Fibroblast of skin of left quadriceps (primary cell): ENCODE measurements at regions not wholly inside any gene's neighbourhood (a gene's known extent, or its start where the extent isn't known, plus 50 kb on each side); places are given as distances from the start of the nearest gene placed in this dataset.

ENCODE experiments used
- DNase-seq, 2 experiments: peaks; one replicate each; pipeline ENCODE4 v3.0.0-alpha.2; 2013; ENCODE audit warnings: low read depth in 2 of 2

- DNase-seq: no peak
Measured at GRCh38 chr15:85941186-85941855, 138.3 kb upstream of the AGBL1 start.

GRCh38 chr15:85942632-85943031 lies 137.0 kb upstream of the AGBL1 start:
- DNase-seq: no peak

- no peak for DNase-seq
Measured at GRCh38 chr15:85943151-85943550, 136.5 kb upstream of the AGBL1 start.

GRCh38 chr15:85943791-85944190 lies 135.9 kb upstream of the AGBL1 start:
- DNase-seq: no peak

- DNase-seq: no peak
Measured at GRCh38 chr15:85947021-85947420, 132.7 kb upstream of the AGBL1 start.

- DNase-seq: no peak
Measured at GRCh38 chr15:85947936-85948335, 131.7 kb upstream of the AGBL1 start.

GRCh38 chr15:85950101-85950500 lies 129.6 kb upstream of the AGBL1 start:
- DNase-seq: no peak

GRCh38 chr15:85954586-85954985 lies 125.1 kb upstream of the AGBL1 start:
- no peak for DNase-seq

GRCh38 chr15:85955501-85956391 lies 123.9 kb upstream of the AGBL1 start:
- no peak for DNase-seq

GRCh38 chr15:85956532-85957275 lies 123.0 kb upstream of the AGBL1 start:
- no peak for DNase-seq

- no peak for DNase-seq
Measured at GRCh38 chr15:85959611-85960010, 120.1 kb upstream of the AGBL1 start.

- no peak for DNase-seq
Measured at GRCh38 chr15:85960381-85960780, 119.3 kb upstream of the AGBL1 start.

- no peak for DNase-seq
Measured at GRCh38 chr15:85961821-85962220, 117.8 kb upstream of the AGBL1 start.

- no peak for DNase-seq
Measured at GRCh38 chr15:85963262-85963760, 116.4 kb upstream of the AGBL1 start.

GRCh38 chr15:85964471-85964870 lies 115.2 kb upstream of the AGBL1 start:
- no peak for DNase-seq

GRCh38 chr15:85967553-85967952 lies 112.1 kb upstream of the AGBL1 start:
- DNase-seq: no peak

- no peak for DNase-seq
Measured at GRCh38 chr15:85972805-85973540, 106.7 kb upstream of the AGBL1 start.

- no peak for DNase-seq
Measured at GRCh38 chr15:85973584-85974347, 105.9 kb upstream of the AGBL1 start.

- no peak for DNase-seq
Measured at GRCh38 chr15:85974348-85974705, 105.3 kb upstream of the AGBL1 start.

- no peak for DNase-seq
Measured at GRCh38 chr15:85974742-85975141, 104.9 kb upstream of the AGBL1 start.

GRCh38 chr15:85976102-85976501 lies 103.6 kb upstream of the AGBL1 start:
- no peak for DNase-seq
